GM06990 (cell line): ENCODE measurements at regions not wholly inside any gene's neighbourhood (a gene's known extent, or its start where the extent isn't known, plus 50 kb on each side); places are given as distances from the start of the nearest gene placed in this dataset.
A peak's percentile ranks its signal among the peaks of the same experiment; 100 is the strongest.

ENCODE experiments used
- DNase-seq: peaks from one replicate; pipeline ENCODE4 v3.0.0-alpha.2; 2011; ENCODE audit not compliant: insufficient read length; ENCODE audit errors: extremely low read depth
- H3K27me3 ChIP-seq: replicated peaks from 2 replicates; pipeline ENCODE4 v1.6.0; 2011; ENCODE audit warnings: low read length; ENCODE audit not compliant: control insufficient read depth, insufficient read depth
- H3K36me3 ChIP-seq: 2 replicates; pipeline ENCODE4 v1.5.1; 2011; ENCODE audit warnings: low read length; ENCODE audit not compliant: control insufficient read depth, insufficient read depth
- H3K4me3 ChIP-seq: replicated peaks from 2 replicates; pipeline ENCODE4 v1.5.1; 2011; ENCODE audit warnings: low read depth, mild to moderate bottlenecking, control low read depth, low read length
- CTCF ChIP-seq: IDR thresholded peaks from 2 replicates; pipeline ENCODE4 v1.5.1; 2011; ENCODE audit warnings: low read length, control low read depth, mild to moderate bottlenecking, inconsistent platforms; ENCODE audit not compliant: insufficient read depth, poor library complexity, severe bottlenecking

- Histone ChIP-seq H3K36me3 (no peaks in the 10 kb centered on the region), H3K27me3 (no peaks in the 10 kb centered on the region), H3K4me3 (no peak overlapping the region)
- no peak for DNase-seq
- TF ChIP-seq CTCF: no peak
Measured at GRCh38 chr2:122680662-122681061, 925.2 kb downstream of the TSN start.

DNA sequence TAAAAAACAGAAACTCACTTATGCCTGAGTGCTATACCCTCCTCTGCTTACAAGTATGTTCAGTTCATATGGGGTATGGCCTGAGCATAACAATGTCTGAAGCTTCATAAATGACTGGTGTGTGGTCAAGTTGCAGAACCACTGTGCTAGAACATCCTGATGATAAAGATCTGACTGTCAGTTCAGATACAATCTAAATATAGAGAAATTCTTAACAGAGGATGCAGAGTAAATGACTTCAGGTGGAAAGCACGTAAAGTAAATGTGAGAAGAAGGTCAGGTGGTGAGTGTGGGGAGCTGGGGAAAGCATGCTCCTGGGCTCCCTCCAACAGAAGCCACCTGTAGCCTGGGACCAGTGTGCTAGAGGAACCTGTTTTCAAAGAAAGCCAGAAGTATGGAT is 926.2 kb downstream of the TSN start:
- peak; percentile 16 for DNase-seq
- no peaks in the 10 kb centered on the region for H3K36me3 ChIP-seq

GRCh38 chr2:122682356-122682755 is 926.9 kb downstream of the TSN start:
- H3K27me3 ChIP-seq: no peaks in the 10 kb centered on the region
- TF ChIP-seq CTCF: no peak
- H3K4me3 ChIP-seq: no peak overlapping the region
- no peak for DNase-seq
- H3K36me3 ChIP-seq: no peaks in the 10 kb centered on the region

More for the DNA sequence above, 926.2 kb downstream of the TSN start:
- Histone ChIP-seq H3K27me3 (no peaks in the 10 kb centered on the region), H3K4me3 (no peak overlapping the region)
- TF ChIP-seq CTCF: no peak

GRCh38 chr2:122683018-122683417 is 927.6 kb downstream of the TSN start:
- TF ChIP-seq CTCF: no peak
- no peak for DNase-seq

DNA sequence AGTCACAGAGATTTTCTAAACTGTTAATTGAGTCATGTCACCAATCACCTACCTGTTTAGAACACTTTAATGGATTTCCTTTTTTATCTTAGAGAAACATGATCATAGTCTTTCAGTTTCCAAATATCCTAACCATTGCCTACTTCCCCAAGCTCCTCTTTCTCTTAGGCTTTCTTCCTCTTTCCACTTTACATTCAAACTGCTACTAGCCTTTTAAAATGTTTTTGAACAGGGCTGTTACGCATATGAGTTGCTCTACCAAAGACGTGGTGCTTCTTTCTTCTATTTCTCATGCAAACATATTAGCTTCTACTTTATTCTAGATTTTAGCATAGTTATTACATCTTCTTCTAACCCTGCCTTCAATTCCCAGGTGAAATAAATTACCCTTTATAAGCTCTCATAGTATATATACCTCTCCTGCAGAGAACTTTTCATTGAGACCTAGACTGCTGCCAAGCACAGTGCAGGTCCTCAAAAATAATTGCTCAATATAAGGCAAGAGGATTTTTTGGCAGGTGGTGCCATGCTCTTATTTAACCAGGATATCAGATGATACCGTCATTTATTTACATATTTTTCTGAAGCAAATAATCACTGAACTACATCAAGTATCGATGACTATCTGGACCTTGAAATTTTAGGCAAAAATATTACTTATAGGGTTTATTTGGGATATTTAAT is 937.1 kb downstream of the TSN start:
- Histone ChIP-seq H3K4me3 (no peak overlapping the region), H3K27me3 (no peaks in the 10 kb centered on the region), H3K36me3 (no peaks in the 10 kb centered on the region)
- DNase-seq: no peak
- TF ChIP-seq CTCF: no peak

More at GRCh38 chr2:122683018-122683417, 927.6 kb downstream of the TSN start:
- Histone ChIP-seq H3K27me3 (no peaks in the 10 kb centered on the region), H3K4me3 (no peak overlapping the region), H3K36me3 (no peaks in the 10 kb centered on the region)

DNA sequence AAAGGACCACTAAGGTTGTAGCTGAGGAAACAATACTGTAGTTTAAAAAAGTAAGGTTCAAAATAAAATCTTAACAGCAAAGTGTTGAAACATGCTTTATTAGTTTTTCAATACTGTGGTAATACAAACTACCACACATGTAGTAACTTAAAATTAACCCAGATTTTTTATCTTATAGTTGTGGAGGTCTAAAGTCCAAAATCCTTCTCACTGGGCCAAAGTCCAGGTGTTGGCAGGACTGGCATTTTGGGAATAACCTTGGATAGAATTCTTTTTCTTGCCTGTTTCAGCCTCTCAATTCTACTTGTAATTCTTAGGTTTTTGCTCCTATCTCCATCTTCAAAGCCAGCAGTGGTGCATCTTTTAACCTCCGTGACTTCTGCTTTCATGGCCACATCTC is 942.0 kb downstream of the TSN start:
- no peaks in the 10 kb centered on the region for H3K36me3 ChIP-seq
- no peak for TF ChIP-seq CTCF

More for the DNA sequence above, 942.0 kb downstream of the TSN start:
- no peak overlapping the region for H3K4me3 ChIP-seq
- H3K27me3 ChIP-seq: no peaks in the 10 kb centered on the region
- DNase-seq: no peak
